ENCODE measurements at regions not wholly inside any gene's neighbourhood (a gene's known extent, or its start where the extent isn't known, plus 50 kb on each side); places are given as distances from the start of the nearest gene placed in this dataset.

DNA sequence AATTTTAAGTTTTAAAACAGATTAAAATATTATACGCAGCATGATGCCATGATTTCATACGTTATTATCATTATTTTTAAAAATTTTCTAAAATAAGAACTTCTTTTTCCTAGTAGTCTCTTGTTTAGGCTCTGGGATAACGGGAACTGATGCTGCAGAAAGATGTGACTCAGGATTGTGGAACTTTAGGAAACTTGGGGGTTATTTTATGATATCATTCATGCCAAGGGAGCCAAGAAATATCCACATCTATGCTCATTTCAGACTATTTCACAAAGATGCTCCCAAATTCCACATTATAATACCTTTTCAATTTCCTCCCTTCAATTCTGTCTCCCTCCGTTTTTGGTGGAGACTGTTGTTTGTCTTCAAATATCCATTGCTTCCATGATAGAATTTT lies 236.4 kb downstream of the HS3ST3A1 start:
- no peak for DNase-seq
- intact Hi-C loops (cut with DNase I), result no loop called here
- no peak for ATAC-seq (ENCODE audit: poor library complexity)

GRCh38 chr17:13363771-13364170 lies 238.0 kb downstream of the HS3ST3A1 start:
- DNase-seq (no peak), ATAC-seq (ENCODE audit: poor library complexity) (no peak)
- intact Hi-C loops (cut with DNase I), result no loop called here

GRCh38 chr17:13362341-13363122 lies 239.2 kb downstream of the HS3ST3A1 start:
- no peak for ATAC-seq (ENCODE audit: poor library complexity)
- DNase-seq, result no peak
- intact Hi-C loops (cut with DNase I), result no loop called here

- DNase-seq (no peak), ATAC-seq (ENCODE audit: poor library complexity) (no peak)
- intact Hi-C loops (cut with DNase I), result no loop called here
Observed at GRCh38 chr17:13359774-13360173, 242.0 kb downstream of the HS3ST3A1 start.

DNA sequence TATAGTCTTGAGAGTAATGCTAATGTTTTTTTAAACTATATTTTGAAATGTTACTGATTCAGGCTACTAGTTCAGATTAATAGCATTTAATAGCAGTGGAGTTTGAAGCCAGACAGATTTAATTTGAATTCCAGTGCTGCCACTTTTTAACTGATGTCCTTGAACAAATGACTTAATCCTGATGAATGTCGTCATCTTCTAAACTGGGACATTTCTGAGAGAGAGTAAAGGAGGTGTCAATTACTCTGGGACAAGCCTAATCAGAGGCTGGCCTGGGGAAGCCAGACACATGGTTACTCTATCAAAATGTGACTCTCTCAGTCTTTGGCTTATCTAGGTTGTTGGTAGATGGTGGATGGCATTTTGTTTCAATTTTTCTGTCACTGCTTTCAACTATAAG lies 246.7 kb downstream of the HS3ST3A1 start:
- intact Hi-C loops (cut with DNase I), result no loop called here
- DNase-seq, result no peak
- ATAC-seq (ENCODE audit: poor library complexity), result peak; percentile 71

DNA sequence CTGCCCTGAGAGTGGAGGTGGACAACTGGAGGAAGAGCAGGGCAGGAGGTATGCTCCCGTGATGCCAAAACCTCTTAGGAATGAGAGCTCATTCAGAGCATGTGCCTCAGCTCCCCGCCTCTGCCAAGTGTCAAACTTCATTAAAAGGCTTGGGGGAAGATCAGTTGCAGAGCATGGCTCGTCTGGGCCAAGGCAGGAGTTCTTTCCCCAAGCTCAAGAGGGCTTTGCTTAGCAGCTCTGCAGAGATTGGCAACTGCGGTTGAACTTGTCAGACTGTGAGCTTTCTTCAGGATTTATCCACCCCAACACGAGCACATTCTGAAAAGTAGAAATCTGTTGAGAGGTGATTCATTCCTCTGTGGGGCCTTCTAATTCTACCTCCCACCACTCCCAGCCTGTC lies 248.1 kb downstream of the HS3ST3A1 start:
- intact Hi-C loops (cut with DNase I), result no loop called here
- ATAC-seq (ENCODE audit: poor library complexity) (peak; percentile 91), DNase-seq (peak; percentile 46)

DNA sequence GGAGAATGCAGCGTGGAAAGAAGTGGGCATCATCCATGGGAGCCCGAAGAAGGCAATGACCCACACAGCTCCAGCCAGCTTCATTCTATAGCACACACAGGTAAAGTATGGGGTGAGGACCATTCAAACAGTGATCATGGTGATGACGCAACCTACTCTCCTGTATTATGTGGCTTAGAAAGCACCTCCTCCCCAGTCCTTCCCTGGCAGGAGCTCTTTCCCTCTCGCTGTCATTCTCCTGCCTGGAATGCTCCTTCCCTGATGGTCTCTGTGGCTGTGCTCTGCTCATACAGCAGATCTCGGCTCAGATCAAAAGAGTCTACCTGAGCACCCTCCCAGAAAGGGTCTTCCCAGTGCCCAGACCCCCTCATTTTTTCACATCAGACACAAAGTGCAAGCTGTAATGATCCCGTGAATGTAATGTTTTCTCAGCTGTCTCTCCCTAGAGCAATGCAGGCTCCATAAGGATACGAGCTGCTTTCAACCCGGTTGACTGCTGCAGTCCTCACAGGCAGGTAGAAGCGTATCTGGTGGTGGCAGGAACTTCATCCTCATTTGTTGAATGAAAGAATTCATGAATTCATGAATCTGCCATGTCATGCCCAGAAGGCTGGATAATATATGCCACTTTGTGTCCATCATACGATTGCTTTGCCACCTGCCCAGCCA lies 248.8 kb downstream of the HS3ST3A1 start:
- intact Hi-C loops (cut with DNase I), result no loop called here
- ATAC-seq (ENCODE audit: poor library complexity), result no peak
- no peak for DNase-seq

- DNase-seq (no peak), ATAC-seq (ENCODE audit: poor library complexity) (no peak)
- intact Hi-C loops (cut with DNase I), result no loop called here
Observed at GRCh38 chr17:13351046-13351445, 250.7 kb downstream of the HS3ST3A1 start.

DNA sequence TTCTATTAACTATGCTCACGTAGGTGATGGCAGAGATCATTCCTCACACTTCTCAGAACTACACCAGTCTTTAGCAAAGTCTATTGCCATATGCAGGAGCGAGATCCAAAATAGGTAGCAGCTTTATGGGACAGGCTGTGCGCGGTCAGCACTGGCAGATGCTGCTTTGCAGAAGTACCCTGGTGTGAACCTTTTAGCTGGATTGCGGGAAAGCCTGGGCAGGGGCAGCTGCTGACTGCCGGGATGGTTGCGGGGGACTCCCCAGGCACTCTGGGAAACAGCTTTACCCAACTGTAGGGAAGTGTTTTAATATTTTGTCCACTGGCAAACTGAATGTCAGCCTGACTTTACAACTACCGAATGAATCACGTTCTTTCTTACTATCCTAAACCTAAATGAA lies 251.3 kb downstream of the HS3ST3A1 start:
- no peak for DNase-seq
- intact Hi-C loops (cut with DNase I), result no loop called here
- no peak for ATAC-seq (ENCODE audit: poor library complexity)

GRCh38 chr17:13346996-13347762 lies 254.6 kb downstream of the HS3ST3A1 start:
- intact Hi-C loops (cut with DNase I), result loop anchor here (10.0 kb wide), 1 partner anchor 228 kb away; no protein-coding TSS in a partner anchor
- DNase-seq, result no peak
- ATAC-seq (ENCODE audit: poor library complexity), result no peak

GRCh38 chr17:13346592-13346991 lies 255.1 kb downstream of the HS3ST3A1 start:
- DNase-seq, result no peak
- ATAC-seq (ENCODE audit: poor library complexity), result no peak
- intact Hi-C loops (cut with DNase I), result loop anchor here (10.0 kb wide), 1 partner anchor 228 kb away; no protein-coding TSS in a partner anchor

DNA sequence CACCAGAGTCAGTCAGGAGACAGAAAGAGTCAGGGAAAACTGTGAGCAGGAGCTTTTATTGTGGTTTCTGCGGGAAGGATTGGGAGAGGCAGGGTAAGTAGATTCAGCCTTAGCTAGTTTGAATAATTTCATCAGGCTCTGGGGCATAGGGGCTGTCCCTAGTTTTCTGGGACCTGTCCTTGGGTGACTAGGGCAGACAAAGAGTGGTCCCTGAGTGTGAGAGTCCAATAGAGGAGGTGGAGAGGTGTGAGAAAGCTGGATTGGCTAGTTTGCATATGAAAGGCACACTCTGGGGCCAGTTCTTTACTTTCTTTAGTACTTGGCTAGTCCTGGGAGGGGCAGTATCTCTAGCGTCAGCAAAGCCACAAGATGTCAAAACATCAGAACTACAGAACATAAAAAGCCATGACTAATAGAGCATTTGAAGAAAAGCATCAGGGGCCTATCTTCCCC lies 255.6 kb downstream of the HS3ST3A1 start:
- intact Hi-C loops (cut with DNase I), result loop anchor here (10.0 kb wide), 1 partner anchor 229 kb away; no protein-coding TSS in a partner anchor
- DNase-seq (no peak), ATAC-seq (ENCODE audit: poor library complexity) (no peak)

DNA sequence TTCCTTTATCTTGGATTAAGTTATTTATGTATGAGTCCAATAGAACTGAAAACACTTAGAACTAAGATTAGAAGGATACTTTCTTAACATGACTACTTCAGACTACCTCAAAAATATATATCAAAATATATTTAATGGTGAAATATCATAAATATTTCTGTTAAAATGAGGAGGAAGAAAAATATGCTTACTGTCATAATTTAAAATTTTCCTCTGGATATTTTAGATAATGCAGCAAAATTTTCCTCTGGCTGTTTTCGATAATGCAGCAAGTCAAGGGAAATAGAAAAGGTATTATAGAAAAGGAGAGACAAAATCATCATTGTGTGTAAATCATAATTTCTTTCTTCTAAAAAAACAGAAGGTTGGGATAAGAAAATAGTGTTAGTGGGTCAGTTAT lies 263.3 kb downstream of the HS3ST3A1 start:
- DNase-seq (no peak), ATAC-seq (ENCODE audit: poor library complexity) (no peak)
- intact Hi-C loops (cut with DNase I), result loop anchor here (5.0 to 10.0 kb wide), 2 partner anchors 259 to 1586 kb away; no protein-coding TSS in a partner anchor

DNA sequence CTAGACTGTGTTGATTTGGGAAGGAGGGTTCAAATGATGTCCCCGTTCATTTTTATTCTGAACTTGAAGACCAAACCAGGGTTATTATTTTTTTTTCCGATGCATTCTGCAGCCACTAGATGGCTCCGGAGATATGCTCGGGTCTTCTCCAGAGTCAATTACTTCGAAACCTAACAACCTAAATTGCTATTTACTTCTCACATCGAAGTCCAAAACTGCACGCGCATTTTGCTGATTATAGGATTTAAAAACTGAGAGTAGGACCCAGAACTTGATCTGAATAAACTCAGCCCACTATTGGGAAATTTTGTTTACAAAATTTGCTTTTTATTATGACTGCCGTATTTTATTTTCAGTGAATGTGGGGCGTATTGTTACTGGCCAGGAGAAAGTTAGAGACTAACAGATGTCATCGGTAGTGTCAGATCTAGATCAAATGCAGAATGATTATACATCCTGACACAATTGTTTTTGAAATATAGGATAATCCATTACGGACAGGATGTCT lies 263.8 kb downstream of the HS3ST3A1 start:
- intact Hi-C loops (cut with DNase I), result loop anchor here (5.0 to 10.0 kb wide), 2 partner anchors 259 to 1587 kb away; no protein-coding TSS in a partner anchor
- ATAC-seq (ENCODE audit: poor library complexity) (peak; percentile 89), DNase-seq (no peak)

DNA sequence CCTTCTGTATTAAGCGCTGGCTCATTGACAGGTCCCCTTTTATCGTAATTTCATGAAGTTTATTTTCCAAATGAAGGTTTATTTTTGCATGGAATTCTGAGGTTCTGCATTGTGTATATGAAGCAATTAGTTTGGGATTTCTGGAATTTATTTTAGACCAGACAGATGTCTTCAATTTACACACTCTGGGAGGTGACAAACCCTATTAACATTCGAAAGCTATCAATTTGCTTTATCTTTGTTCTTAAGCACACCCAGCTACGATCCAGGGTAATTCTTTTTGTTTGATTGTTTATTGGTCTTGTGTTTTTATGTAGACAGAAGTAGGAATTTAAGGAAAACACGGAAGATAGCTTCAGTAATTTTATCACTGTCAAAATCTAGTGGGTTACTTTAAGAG lies 264.6 kb downstream of the HS3ST3A1 start:
- no peak for DNase-seq
- no peak for ATAC-seq (ENCODE audit: poor library complexity)
- intact Hi-C loops (cut with DNase I), result loop anchor here (5.0 to 10.0 kb wide), 2 partner anchors 260 to 1588 kb away; no protein-coding TSS in a partner anchor

DNA sequence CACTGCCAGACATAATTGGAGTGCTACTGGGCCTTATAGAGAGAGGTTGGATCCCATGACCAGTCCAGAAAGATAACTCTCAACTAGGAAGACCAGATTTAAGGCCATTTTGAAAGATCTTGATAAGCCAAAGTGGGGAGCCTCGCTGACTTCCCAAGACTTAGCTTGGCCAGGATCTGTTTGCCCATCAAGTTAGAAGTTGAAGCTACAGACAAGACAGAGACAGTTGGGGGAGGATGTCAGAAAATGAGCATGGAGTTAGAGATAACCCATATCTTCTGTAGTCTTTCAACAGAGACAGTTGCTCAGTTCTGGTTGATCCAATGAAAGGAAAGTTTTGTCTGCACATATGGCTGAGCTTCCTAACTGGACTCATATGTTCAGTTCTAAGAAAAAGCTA lies 267.4 kb downstream of the HS3ST3A1 start:
- ATAC-seq (ENCODE audit: poor library complexity), result no peak

GRCh38 chr17:13333661-13334060 lies 268.1 kb downstream of the HS3ST3A1 start:
- no peak for ATAC-seq (ENCODE audit: poor library complexity)
- intact Hi-C loops (cut with DNase I), result loop anchor here (10.0 kb wide), 1 partner anchor 1591 kb away; no protein-coding TSS in a partner anchor
- DNase-seq, result no peak

More for the DNA sequence above, 267.4 kb downstream of the HS3ST3A1 start:
- DNase-seq, result no peak
- intact Hi-C loops (cut with DNase I), result loop anchor here (10.0 kb wide), 1 partner anchor 1590 kb away; no protein-coding TSS in a partner anchor

DNA sequence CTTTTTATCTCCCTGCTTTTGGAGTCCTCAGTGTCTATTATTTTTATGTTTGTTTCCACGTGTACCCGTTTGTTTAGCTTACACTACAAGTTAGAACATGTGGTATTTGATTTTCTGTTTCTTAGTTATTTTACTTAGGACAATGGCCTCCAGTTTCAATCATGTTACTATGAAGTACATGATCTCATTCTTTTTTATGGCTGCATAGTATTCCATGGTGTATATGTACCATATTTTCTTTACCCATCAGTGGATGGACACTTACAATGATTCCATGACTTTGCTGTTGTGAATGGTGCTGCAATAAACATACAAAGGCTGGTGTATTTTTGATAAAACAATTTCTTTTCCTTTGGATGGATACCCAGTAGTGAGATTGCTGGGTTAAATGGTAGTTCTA lies 269.5 kb downstream of the HS3ST3A1 start:
- ATAC-seq (ENCODE audit: poor library complexity), result no peak
- DNase-seq, result no peak
- intact Hi-C loops (cut with DNase I), result loop anchor here (10.0 kb wide), 1 partner anchor 1593 kb away; no protein-coding TSS in a partner anchor

GRCh38 chr17:13329421-13329820 lies 272.3 kb downstream of the HS3ST3A1 start:
- ATAC-seq (ENCODE audit: poor library complexity) (no peak), DNase-seq (no peak)
- intact Hi-C loops (cut with DNase I), result no loop called here

Measured in Right ventricle myocardium superior (tissue), 1 donor.